GM21528 (cell line): ENCODE measurements at regions not wholly inside any gene's neighbourhood (a gene's known extent, or its start where the extent isn't known, plus 50 kb on each side); places are given as distances from the start of the nearest gene placed in this dataset.

ENCODE experiments used
- ATAC-seq: cut with Tn5 transposase; IDR thresholded peaks from one replicate; pipeline ENCODE4 v1.9.1; 2021; ENCODE audit warnings: mild to moderate bottlenecking, moderate library complexity; ENCODE audit not compliant: unreplicated experiment, low FRiP score

DNA sequence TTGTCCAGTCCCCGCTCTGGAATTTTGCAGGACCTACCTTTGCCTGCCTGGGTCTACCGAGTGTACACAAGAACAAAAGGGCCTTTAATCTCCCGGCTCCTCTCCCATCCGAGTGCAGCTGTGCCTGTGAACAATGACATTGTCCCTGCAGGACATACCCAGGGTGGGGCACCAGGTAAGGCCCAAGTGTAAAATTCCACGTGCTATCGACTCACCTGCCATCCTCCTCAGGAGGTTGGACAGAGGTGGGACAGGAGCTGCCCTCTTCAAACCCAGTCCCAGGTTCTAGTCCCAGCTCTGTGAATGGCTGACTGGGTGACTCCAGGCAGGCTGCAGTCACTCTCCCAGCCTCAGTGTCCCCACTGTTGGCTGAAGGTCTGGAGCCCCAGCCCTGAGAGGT is 159.6 kb upstream of the ALDH1B1 start:
- no peak for ATAC-seq

DNA sequence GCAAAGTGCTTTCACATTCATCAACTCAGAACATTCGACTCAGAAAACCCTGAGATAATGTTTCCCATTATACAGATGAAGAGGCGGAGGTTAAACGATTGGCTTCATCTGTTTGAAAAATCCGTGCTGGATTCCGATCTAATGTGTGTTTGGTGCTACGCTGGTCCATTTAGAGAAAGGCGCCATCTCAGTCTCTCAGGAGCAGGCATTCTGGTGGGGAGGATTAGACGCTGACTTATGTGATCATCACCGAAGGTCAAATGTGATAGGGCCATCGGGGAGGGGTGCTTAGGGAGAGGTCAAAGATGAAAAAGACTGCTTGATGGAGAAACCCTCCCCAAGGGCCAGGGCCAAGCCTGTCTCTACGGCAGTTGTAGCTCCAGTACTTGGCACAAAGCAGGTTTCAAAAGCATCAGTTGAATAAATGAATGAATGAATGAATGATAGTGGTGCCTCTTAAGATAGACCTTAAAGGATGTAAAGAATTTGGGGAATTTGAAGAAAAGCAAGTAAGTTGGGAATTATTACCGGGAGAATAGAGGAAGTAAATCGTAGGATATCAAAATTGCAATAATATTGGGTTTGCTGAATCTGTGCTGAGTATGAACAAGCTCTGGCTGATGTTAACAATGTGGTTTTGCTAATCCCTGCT is 160.6 kb upstream of the SHB start:
- ATAC-seq = no peak

DNA sequence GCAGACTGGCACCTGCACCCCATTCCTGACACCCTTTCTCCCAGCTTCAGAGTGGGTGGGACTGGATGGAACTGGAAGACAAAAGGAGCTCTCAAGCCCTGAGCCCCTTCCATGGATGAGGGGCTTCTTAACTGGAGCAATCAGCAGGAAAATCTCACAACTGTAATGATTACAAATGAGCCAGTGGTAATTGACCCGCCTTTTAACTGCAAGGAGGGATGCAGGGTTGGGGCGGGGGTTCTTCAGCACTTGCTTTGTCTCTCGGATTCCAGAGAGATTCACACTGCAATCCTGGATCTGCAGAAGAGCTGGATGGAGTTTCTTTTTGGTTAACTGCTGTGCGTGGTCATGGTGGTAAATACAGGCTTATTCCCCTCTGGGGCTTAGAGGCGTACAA is 160.1 kb upstream of the SHB start:
- no peak for ATAC-seq

- no peak for ATAC-seq
These were observed 159.5 kb upstream of the SHB start for GRCh38 chr9:38228331-38229103.

GRCh38 chr9:38227656-38228055 is 158.6 kb upstream of the SHB start:
- no peak for ATAC-seq

DNA sequence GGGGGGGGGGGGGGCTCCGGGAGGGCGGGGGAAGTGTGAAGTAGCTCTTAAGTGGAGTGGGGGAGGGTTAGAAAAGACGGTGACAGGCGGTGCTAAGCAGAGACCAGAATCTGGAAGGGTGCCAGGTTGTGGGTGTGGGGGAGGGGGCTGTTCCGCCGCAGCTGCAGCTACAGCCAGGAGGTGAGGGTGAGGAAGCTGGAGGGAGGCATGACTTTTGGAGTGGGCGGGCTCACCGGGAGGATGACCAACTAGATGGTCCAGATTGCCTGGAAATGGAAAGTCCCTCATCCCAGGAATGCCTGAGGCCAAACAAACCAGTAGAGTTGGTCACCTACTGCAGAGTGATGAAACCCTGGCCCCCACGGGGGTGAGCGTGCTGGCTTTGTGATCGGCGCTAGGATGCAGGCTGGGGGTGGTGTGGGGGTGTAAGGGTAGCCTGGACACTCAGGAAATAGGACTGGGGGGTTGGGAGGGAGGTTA is 158.1 kb upstream of the SHB start:
- no peak for ATAC-seq

- no peak for ATAC-seq
These were observed 157.5 kb upstream of the SHB start for GRCh38 chr9:38226491-38226951.

- ATAC-seq = no peak
These were observed 155.9 kb upstream of the SHB start for GRCh38 chr9:38224941-38225340.

GRCh38 chr9:38216572-38216971 is 147.5 kb upstream of the SHB start:
- ATAC-seq = no peak

DNA sequence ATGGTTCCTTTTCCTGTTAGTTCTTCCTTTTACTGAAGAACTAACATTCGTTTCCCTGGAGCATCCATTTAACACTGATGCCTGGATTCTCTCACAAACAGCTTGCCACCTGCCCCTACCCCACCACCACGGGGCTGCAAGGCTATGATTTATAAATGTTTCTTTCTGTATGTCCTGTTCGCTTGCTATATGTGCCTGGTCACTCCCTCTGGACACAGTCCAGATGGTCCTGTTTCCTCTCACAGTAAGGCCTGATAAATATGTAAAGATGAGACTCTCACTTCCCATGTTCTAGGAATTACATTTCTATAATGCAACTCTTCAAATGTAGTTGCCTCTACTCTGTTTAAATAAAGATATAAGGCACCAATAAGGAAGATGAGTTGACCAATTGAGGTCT is 146.4 kb upstream of the SHB start:
- ATAC-seq = no peak

DNA sequence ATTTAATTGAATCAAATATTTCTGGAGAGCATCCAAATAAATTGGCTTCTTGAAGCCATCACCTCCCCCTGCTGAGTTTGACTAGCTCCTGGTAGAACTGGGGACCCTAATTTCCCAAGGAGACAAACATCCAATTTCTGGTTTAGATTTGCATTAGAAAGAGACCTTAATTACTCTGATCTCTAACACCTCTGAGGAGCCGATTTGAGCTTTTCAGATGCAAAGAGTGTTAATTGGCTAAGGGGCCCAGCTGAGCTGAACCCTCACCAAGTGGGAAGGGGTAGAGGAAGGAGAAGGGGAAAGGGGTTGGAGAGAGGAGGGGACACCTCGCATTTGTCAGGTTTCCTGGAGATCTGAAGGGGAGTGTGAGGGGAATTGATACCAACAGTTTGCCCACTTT is 145.4 kb upstream of the SHB start:
- no peak for ATAC-seq

DNA sequence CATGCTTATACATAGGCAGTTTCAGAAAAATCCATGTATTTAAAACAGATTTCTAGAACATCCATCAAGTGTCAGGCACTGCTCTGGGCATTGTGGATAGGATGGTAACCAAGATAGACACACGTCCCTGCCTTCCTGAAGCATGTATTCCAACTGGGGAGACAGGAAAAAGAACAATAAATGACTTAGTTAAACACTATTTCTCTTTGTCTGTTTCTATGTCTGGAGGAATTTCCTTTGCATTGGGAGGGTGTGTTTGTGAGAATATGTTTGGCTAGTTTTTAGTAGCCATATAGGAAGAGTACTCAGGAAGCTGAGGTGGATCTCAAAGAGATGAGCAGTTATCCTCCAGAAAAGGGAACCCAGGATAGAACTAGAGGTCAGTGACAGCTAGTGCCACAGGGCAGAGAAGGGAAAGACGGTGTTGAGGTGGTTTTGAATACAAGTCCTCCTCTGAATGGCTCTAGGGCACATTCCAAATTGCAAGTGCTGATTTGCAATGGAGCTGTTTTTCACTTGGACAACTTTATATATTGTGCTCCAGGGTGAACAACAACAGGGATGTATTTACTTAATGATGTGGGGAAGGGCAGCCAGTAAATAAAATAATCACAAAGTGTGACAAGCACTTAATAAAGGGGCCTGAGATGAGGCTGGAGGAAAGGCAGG is 144.7 kb upstream of the SHB start:
- ATAC-seq = no peak

GRCh38 chr9:38212016-38212415 is 143.0 kb upstream of the SHB start:
- ATAC-seq = no peak

GRCh38 chr9:38211002-38211401 is 142.0 kb upstream of the SHB start:
- ATAC-seq = no peak

- ATAC-seq = no peak
These were observed 139.3 kb upstream of the SHB start for GRCh38 chr9:38208206-38208901.

GRCh38 chr9:38207247-38207778 is 138.3 kb upstream of the SHB start:
- no peak for ATAC-seq

- ATAC-seq = no peak
These were observed 136.3 kb upstream of the SHB start for GRCh38 chr9:38205279-38205678.

DNA sequence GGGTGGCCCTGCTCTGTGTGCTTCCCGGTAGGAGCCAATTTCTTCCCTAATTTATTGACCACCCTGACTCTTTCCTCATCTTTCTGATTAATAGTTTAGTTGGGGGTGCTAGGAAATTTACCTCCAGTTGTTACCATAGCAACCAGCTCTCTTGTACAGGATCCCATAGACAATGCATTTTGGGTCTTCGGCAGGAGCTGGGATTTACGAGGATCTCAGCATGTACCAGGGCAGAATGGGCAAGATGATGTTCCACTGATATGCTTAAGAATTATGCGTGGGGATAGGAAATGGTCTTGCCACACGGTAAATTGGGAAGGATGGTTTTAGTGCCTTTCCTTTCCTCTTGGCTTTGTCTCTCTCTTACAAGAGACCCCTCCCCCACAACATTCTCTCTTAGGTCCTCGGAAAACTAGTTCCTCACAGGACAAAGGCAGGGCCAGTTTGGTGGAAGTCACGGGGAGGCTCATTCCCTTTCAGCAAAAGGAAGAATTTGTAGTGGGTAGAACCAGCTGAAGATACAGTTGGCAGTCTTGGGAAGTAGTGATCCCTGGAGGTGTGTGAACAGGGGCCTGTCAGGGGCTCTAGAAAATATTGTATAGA is 133.4 kb upstream of the SHB start:
- ATAC-seq = no peak

GRCh38 chr9:38201844-38202243 is 132.8 kb upstream of the SHB start:
- ATAC-seq = no peak

DNA sequence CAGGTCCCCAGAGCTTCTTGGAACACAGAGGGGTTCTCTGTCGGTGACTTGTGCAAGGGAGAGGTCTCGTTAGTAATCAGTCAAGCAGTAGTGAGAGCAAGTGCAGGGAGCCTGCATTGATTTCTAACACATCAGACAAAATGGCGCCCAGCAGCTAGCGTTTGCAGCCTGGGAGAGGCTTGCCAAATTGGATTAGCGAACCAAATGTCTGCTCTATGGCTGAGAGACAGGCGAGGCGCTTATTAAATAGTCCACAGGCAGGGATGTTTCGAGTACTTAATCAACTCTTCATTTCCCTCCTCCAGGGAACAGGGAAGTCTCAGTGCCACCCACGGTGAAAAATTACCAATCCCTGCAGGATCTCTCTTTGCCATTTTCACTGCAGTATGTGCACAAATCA is 131.4 kb upstream of the SHB start:
- ATAC-seq = no peak
